ENCODE measurements at regions not wholly inside any gene's neighbourhood (a gene's known extent, or its start where the extent isn't known, plus 50 kb on each side); places are given as distances from the start of the nearest gene placed in this dataset.

GRCh38 chr2:216934623-216935022 lies 74.8 kb upstream of the TNP1 start:
- no peak for TF ChIP-seq ZNF384 (IDR thresholded peaks at IDR 0.05)
- TF ChIP-seq HDGF (IDR thresholded peaks at IDR 0.05; ENCODE audit: borderline replicate concordance): no peak
- no peak for TF ChIP-seq FOXM1 (IDR thresholded peaks at IDR 0.05; ENCODE audit: borderline replicate concordance)
- TF ChIP-seq SP1 (IDR thresholded peaks at IDR 0.05): no peak
- TF ChIP-seq FOXK2 (IDR thresholded peaks at IDR 0.05): no peak
- no peak for TF ChIP-seq SUZ12 (IDR thresholded peaks at IDR 0.05)
- no peak for TF ChIP-seq ARNT (IDR thresholded peaks at IDR 0.05)
- TF ChIP-seq LEF1 (IDR thresholded peaks at IDR 0.05; ENCODE audit: borderline replicate concordance): no peak
- no peak for TF ChIP-seq ELF4 (IDR thresholded peaks at IDR 0.05)
- TF ChIP-seq, protein P1, sequence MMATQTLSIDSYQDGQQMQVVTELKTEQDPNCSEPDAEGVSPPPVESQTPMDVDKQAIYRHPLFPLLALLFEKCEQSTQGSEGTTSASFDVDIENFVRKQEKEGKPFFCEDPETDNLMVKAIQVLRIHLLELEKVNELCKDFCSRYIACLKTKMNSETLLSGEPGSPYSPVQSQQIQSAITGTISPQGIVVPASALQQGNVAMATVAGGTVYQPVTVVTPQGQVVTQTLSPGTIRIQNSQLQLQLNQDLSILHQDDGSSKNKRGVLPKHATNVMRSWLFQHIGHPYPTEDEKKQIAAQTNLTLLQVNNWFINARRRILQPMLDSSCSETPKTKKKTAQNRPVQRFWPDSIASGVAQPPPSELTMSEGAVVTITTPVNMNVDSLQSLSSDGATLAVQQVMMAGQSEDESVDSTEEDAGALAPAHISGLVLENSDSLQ (IDR thresholded peaks at IDR 0.05): no peak
- TF ChIP-seq BHLHE40 (IDR thresholded peaks at IDR 0.05; ENCODE audit: borderline replicate concordance): no peak
- no peak for TF ChIP-seq CTBP1 (IDR thresholded peaks at IDR 0.05; ENCODE audit: borderline replicate concordance)

Data from HEK293T (cell line).